GM12875 (cell line): ENCODE measurements at regions not wholly inside any gene's neighbourhood (a gene's known extent, or its start where the extent isn't known, plus 50 kb on each side); places are given as distances from the start of the nearest gene placed in this dataset.

Source experiments
- H3K4me3 ChIP-seq: one replicate; pipeline ENCODE4 v1.5.1; 2011; ENCODE audit warnings: low read depth, low read length, control low read depth
- TF ChIP-seq, protein P1 (sequence below): IDR thresholded peaks from 2 replicates; pipeline ENCODE4 v1.5.1; 2011; ENCODE audit warnings: low read depth, mild to moderate bottlenecking, control low read depth, inconsistent platforms, low read length, moderate library complexity, borderline replicate concordance; ENCODE audit not compliant: insufficient read depth

GRCh38 chr14:83478741-83479140, 1945.1 kb upstream of the SEL1L start:
- no peak overlapping the region for H3K4me3 ChIP-seq
- TF ChIP-seq, protein P1, sequence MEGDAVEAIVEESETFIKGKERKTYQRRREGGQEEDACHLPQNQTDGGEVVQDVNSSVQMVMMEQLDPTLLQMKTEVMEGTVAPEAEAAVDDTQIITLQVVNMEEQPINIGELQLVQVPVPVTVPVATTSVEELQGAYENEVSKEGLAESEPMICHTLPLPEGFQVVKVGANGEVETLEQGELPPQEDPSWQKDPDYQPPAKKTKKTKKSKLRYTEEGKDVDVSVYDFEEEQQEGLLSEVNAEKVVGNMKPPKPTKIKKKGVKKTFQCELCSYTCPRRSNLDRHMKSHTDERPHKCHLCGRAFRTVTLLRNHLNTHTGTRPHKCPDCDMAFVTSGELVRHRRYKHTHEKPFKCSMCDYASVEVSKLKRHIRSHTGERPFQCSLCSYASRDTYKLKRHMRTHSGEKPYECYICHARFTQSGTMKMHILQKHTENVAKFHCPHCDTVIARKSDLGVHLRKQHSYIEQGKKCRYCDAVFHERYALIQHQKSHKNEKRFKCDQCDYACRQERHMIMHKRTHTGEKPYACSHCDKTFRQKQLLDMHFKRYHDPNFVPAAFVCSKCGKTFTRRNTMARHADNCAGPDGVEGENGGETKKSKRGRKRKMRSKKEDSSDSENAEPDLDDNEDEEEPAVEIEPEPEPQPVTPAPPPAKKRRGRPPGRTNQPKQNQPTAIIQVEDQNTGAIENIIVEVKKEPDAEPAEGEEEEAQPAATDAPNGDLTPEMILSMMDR: no peak

DNA sequence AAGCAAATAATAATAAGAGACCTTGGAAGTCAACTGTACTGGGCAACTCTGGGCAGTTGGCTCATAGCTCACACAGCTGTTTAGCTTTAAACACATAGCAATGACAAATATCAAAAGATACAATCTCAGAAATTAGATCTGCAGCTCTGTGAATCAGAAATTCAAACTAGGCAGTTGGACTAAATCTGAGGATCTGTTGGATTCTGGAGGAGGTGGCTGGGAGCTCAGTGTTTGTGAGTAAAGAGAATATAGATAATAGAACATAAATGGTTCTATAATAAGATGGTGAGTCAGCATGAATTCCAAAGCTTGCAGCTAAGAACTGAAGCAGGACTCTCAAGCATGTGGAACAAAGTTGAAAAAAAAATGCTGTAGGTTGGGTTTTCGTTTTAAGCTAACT, 1949.4 kb upstream of the SEL1L start:
- no peak overlapping the region for H3K4me3 ChIP-seq
- TF ChIP-seq, protein P1: no peak

- TF ChIP-seq, protein P1: no peak
- H3K4me3 ChIP-seq: no peak overlapping the region
Observed at GRCh38 chr14:83485591-83485990, 1951.9 kb upstream of the SEL1L start.

GRCh38 chr14:83491091-83491490, 1957.4 kb upstream of the SEL1L start:
- no peak overlapping the region for H3K4me3 ChIP-seq
- TF ChIP-seq, protein P1: no peak

DNA sequence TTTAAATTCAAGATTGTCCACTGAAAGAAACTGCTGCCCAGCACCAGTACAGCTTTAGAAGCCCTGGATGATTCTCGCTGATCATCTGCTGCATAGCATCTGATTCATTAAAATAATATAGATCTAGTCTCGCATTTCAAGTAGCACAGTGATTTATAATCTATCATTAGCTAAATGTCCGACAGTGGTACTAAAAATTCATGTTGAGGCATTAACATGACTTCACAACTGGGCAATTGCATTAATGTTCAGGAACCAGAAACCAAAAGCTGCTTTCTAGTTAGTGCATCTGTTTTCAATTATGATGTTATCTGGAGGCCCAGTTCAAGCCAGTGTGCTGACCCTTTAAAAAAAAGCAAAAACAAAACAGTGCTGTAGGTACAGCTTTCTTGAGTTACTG, 1987.2 kb upstream of the SEL1L start:
- H3K4me3 ChIP-seq: no peak overlapping the region
- TF ChIP-seq, protein P1: no peak

DNA sequence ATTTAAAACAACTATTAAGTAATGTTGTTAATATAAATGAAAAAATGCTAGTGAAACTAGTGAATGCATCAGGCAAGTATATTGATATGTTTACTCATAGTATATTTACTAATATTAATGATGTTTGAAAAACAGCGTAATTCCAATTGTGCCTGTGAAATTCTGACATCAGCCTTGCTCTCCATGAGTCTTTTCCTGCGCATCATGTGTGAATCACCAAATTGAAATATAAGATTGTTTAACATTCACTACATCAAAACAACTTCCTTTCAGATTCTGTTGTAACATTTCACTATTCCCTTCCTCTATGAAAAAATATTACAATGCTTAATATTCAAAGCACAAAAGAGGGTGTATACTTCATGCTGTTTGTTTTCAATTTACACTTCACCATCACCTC, 1995.9 kb upstream of the SEL1L start:
- TF ChIP-seq, protein P1: no peak
- H3K4me3 ChIP-seq: no peak overlapping the region

GRCh38 chr14:83533734-83534133, 1996.2 kb upstream of the FLRT2 start:
- TF ChIP-seq, protein P1: no peak
- H3K4me3 ChIP-seq: no peak overlapping the region
